Suprapubic skin (tissue), 4 donors: ENCODE measurements at regions not wholly inside any gene's neighbourhood (a gene's known extent, or its start where the extent isn't known, plus 50 kb on each side); places are given as distances from the start of the nearest gene placed in this dataset.

Experiments used
- CTCF ChIP-seq, 2 donors: fragments of 200-600 bp in 1 of 2; fragments of 450-650 bp in 1 of 2; sonication (generic) in 1 of 2; IDR thresholded peaks; one replicate each; pipeline ENCODE4 v1.5.1; 2016 to 2019; ENCODE audit warnings: antibody characterized with exemption in 2 of 2, mild to moderate bottlenecking in 1 of 2, moderate library complexity in 1 of 2
- EP300 ChIP-seq: sonication (generic); formaldehyde crosslinking; IDR thresholded peaks from one replicate; pipeline ENCODE4 v1.6.1; 2017; ENCODE audit warnings: antibody characterized with exemption
- POLR2A ChIP-seq, 2 donors: fragments of 450-650 bp; IDR thresholded peaks; one replicate each; pipeline ENCODE4 v1.6.1; 2017; ENCODE audit warnings: antibody characterized with exemption in 2 of 2, mild to moderate bottlenecking in 2 of 2, moderate library complexity in 2 of 2
- POLR2AphosphoS5 ChIP-seq, 3 donors: sonication (generic); formaldehyde crosslinking; IDR thresholded peaks; one replicate each; pipeline ENCODE4 v1.6.1; 2017; ENCODE audit warnings: antibody characterized with exemption in 3 of 3

GRCh38 chr9:73294336-73294735 lies 142.7 kb downstream of the ANXA1 start:
- TF ChIP-seq CTCF (IDR thresholded peaks at IDR 0.05) (no peak), POLR2AphosphoS5 (IDR thresholded peaks at IDR 0.05) (no peak), EP300 (no peak), POLR2A (IDR thresholded peaks at IDR 0.05) (no peak)
